ENCODE measurements at regions not wholly inside any gene's neighbourhood (a gene's known extent, or its start where the extent isn't known, plus 50 kb on each side); places are given as distances from the start of the nearest gene placed in this dataset.

- DNase-seq (ENCODE audit: low read depth): no peak
These were observed 64.5 kb downstream of the C9orf152 start for GRCh38 chr9:110143485-110143884.

GRCh38 chr9:110143950-110144545 lies 63.9 kb downstream of the C9orf152 start:
- no peak for DNase-seq (ENCODE audit: low read depth)

- DNase-seq (ENCODE audit: low read depth): no peak
These were observed 61.6 kb downstream of the C9orf152 start for GRCh38 chr9:110146373-110146772.

- DNase-seq (ENCODE audit: low read depth): no peak
These were observed 59.6 kb downstream of the C9orf152 start for GRCh38 chr9:110148384-110148783.

- no peak for DNase-seq (ENCODE audit: low read depth)
These were observed 59.1 kb downstream of the C9orf152 start for GRCh38 chr9:110148891-110149290.
